ENCODE measurements at regions not wholly inside any gene's neighbourhood (a gene's known extent, or its start where the extent isn't known, plus 50 kb on each side); places are given as distances from the start of the nearest gene placed in this dataset.

DNA sequence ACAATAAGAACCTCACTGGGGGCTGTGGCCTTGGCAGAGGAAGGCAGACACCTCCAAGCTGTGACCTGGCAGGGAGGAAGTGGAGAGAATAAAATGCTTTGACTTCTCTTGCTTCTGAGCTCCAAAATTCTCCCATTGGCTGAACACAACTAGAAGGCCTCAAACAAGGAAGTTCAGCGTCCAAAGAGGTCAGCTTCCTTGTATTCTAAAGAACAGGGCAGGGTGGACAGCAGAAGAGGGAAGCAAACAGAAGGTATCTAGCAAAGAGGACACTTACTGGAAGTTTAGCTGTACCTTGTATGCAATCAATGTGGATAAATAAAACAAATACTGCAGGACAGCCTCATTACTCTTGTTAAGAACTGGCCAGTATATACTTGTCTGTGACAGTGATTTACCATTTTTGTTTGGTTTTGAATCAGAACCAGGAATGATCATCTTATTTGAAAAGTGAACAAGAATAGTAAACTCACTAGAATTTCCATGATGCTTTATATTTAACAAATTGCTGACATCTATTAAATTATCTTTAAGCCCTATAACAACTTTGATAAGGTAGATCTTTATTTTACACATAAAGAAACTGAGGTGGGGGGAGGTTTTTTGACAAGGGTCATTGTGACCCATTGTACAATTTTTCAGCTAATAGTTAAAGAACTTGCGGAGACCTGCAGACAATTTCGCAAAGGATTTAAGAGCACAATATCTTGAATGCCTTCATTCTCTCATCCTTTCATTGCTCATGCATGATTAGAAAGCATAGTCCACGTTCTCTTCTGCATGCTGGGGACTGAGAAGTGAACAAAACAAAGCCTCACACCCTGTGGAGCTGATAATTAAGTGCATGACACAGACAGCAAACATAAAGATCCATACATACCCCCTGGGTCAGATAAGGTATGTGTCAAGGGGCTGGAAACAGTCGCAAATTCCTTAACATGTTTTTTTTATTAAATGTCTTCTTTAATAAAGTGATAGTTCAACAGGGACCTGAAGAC, 1448.0 kb downstream of the AACS start:
- Mint-ChIP-seq H3K27ac (no peak overlapping the region), H3K27me3 (no peaks in the 10 kb centered on the region), H3K36me3 (ENCODE audit: low read depth) (no peaks in the 10 kb centered on the region), H3K9me3 (peaks cover 2% of the 10 kb centered on the region), H3K4me3 (no peak overlapping the region), H3K4me1 (no peaks in the 10 kb centered on the region)
- intact Hi-C loops (cut with micrococcal nuclease) = no loop called here
- TF ChIP-seq CTCF (IDR thresholded peaks at IDR 0.05) = no peak
- ChIA-PET CTCF (no interaction called here), POLR2A (no interaction called here)
- ATAC-seq (ENCODE audit: low read depth) (no peak), DNase-seq (no peak)

DNA sequence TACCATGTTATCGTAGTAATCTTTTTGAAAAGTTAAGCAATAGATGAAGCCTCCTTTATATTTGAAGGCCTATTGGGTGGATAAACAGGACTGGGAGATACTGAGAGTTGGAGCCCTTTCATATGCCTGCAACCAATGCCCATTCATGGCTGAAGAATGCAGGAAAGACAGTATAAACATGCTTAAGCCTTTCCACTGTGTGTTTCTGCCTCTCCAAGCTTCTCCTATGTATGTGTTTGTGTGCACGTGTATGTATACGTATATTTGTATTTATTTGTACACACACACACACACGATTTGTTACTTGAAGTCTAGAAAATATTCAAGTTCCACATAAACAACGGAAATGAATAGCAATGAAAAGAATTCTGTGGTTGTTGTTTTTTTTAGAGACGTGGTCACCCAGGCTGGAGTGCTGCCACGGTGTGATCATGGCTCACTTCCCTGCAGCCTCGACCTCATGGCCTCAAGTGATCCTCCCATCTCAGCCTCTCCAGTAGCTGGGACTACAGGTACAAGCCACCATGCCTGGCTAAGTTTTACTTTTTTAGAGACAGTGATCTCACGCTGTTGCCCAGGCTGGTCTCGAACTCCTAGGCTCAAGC, 1453.5 kb downstream of the AACS start:
- no peaks in the 10 kb centered on the region for H3K27me3 Mint-ChIP-seq
- H3K27ac Mint-ChIP-seq = no peak overlapping the region
- DNase-seq = no peak
- peaks cover 2% of the 10 kb centered on the region for H3K9me3 Mint-ChIP-seq
- ChIA-PET POLR2A (no interaction called here), CTCF (no interaction called here)
- no peaks in the 10 kb centered on the region for H3K4me1 Mint-ChIP-seq
- intact Hi-C loops (cut with micrococcal nuclease) = no loop called here
- TF ChIP-seq CTCF (IDR thresholded peaks at IDR 0.05) = no peak
- no peak overlapping the region for H3K4me3 Mint-ChIP-seq
- no peak for ATAC-seq (ENCODE audit: low read depth)
- H3K36me3 Mint-ChIP-seq (ENCODE audit: low read depth) = no peaks in the 10 kb centered on the region

DNA sequence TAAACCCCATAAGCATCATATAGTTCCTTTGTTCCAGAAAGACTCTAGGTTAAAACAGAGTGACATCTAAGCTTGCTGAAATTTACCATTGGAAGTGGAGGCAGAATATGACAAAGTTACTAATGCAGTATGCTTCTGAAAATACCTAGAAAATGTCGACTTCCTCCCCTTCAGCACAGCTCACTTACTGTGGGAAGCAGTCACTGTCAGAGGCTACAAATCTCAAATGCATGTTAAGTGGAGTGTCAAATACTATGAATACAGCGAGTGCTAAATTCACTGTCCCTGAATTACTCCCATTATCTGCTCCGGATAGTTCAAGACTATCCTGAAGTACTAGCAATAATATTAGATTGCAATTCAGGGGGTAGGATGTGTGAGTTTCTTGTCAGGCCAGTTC, 1454.6 kb downstream of the AACS start:
- Mint-ChIP-seq H3K27me3 (no peaks in the 10 kb centered on the region), H3K4me1 (no peaks in the 10 kb centered on the region), H3K9me3 (peaks cover 2% of the 10 kb centered on the region), H3K36me3 (ENCODE audit: low read depth) (no peaks in the 10 kb centered on the region), H3K27ac (no peak overlapping the region), H3K4me3 (no peak overlapping the region)
- TF ChIP-seq CTCF (IDR thresholded peaks at IDR 0.05) = no peak
- ChIA-PET CTCF (no interaction called here), POLR2A (no interaction called here)
- ATAC-seq (ENCODE audit: low read depth) = no peak
- DNase-seq = no peak
- intact Hi-C loops (cut with micrococcal nuclease) = no loop called here

DNA sequence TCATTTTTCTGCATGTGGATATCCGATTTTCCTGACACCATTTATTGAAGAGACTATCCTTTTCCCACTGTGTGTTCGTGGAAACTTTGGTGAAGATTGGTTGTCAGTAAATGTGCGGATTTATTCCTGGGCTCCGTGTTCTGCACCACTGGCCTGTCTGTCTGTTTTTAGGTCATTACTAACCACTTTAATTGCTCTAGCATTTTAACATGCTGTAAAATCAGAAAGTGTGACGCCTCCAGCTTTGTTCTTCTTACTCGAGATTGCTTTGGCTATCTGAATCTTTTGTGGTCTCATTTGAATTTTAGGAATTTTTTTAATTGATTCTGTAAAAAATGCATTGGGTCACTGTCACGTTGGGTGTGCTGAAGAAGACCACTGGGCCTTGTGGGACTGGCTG, 1458.7 kb downstream of the AACS start:
- ChIA-PET CTCF (no interaction called here), POLR2A (no interaction called here)
- H3K36me3 Mint-ChIP-seq (ENCODE audit: low read depth) = no peaks in the 10 kb centered on the region

More for the DNA sequence above, 1458.7 kb downstream of the AACS start:
- TF ChIP-seq CTCF (IDR thresholded peaks at IDR 0.05) = no peak
- no peaks in the 10 kb centered on the region for H3K27me3 Mint-ChIP-seq
- peaks cover 2% of the 10 kb centered on the region for H3K9me3 Mint-ChIP-seq
- H3K27ac Mint-ChIP-seq = no peak overlapping the region
- H3K4me3 Mint-ChIP-seq = no peak overlapping the region
- no peak for ATAC-seq (ENCODE audit: low read depth)
- no peaks in the 10 kb centered on the region for H3K4me1 Mint-ChIP-seq
- intact Hi-C loops (cut with micrococcal nuclease) = no loop called here
- DNase-seq = no peak

All from activated B cell treated with CpG ODN at 0.5 μM for 24 hours (primary cell).